NCI-H1105 treated with DMSO at 0.1 percent for 48 hours (cell line): ENCODE measurements at regions not wholly inside any gene's neighbourhood (a gene's known extent, or its start where the extent isn't known, plus 50 kb on each side); places are given as distances from the start of the nearest gene placed in this dataset.
"Not testable (repeated sequence)": the region's sequence is repeated elsewhere in the genome, so short reads cannot be mapped to it uniquely, and the experiment has no call there.

Experiments used
- DNase-seq: peaks from one replicate; lab custom pipeline; 2025; lab: John Stamatoyannopoulos, UW

GRCh38 chr7:25597946-25598345 lies 369.7 kb upstream of the NPVF start:
- DNase-seq: no peak

GRCh38 chr7:25598765-25599164 lies 370.5 kb upstream of the NPVF start:
- DNase-seq: no peak

- no peak for DNase-seq
These were observed 372.1 kb upstream of the NPVF start for GRCh38 chr7:25600262-25600920.

GRCh38 chr7:25602730-25603426 lies 374.6 kb upstream of the NPVF start:
- peak; percentile 3 for DNase-seq

- not testable (repeated sequence) for DNase-seq
These were observed 375.1 kb upstream of the NPVF start for GRCh38 chr7:25603427-25603740.

GRCh38 chr7:25611196-25611595 lies 382.9 kb upstream of the NPVF start:
- DNase-seq: no peak

GRCh38 chr7:25613912-25614311 lies 385.6 kb upstream of the NPVF start:
- DNase-seq: no peak

- DNase-seq: no peak
These were observed 386.1 kb upstream of the NPVF start for GRCh38 chr7:25614415-25614814.

- no peak for DNase-seq
These were observed 386.7 kb upstream of the NPVF start for GRCh38 chr7:25615003-25615402.

GRCh38 chr7:25615593-25615992 lies 387.3 kb upstream of the NPVF start:
- DNase-seq: no peak

- DNase-seq: no peak
These were observed 388.9 kb upstream of the NPVF start for GRCh38 chr7:25617214-25617613.

- DNase-seq: no peak
These were observed 389.4 kb upstream of the NPVF start for GRCh38 chr7:25617673-25618072.

GRCh38 chr7:25619381-25619780 lies 391.1 kb upstream of the NPVF start:
- no peak for DNase-seq

GRCh38 chr7:25619963-25620799 lies 391.9 kb upstream of the NPVF start:
- no peak for DNase-seq

GRCh38 chr7:25621993-25622392 lies 393.7 kb upstream of the NPVF start:
- DNase-seq: no peak

GRCh38 chr7:25622695-25623094 lies 394.4 kb upstream of the NPVF start:
- no peak for DNase-seq

- DNase-seq: no peak
These were observed 395.8 kb upstream of the NPVF start for GRCh38 chr7:25624051-25624450.

- no peak for DNase-seq
These were observed 396.5 kb upstream of the NPVF start for GRCh38 chr7:25624833-25625232.

- DNase-seq: no peak
These were observed 397.2 kb upstream of the NPVF start for GRCh38 chr7:25625306-25625992.

GRCh38 chr7:25626451-25627131 lies 398.3 kb upstream of the NPVF start:
- no peak for DNase-seq

GRCh38 chr7:25628446-25628845 lies 400.2 kb upstream of the NPVF start:
- no peak for DNase-seq

GRCh38 chr7:25632616-25633015 lies 404.3 kb upstream of the NPVF start:
- DNase-seq: no peak
